ENCODE measurements at regions not wholly inside any gene's neighbourhood (a gene's known extent, or its start where the extent isn't known, plus 50 kb on each side); places are given as distances from the start of the nearest gene placed in this dataset.
"Not testable (repeated sequence)": the region's sequence is repeated elsewhere in the genome, so short reads cannot be mapped to it uniquely, and the experiment has no call there.

GRCh38 chr2:121853149-121853548, 97.7 kb downstream of the TSN start:
- TF ChIP-seq CTCF, POLR2A (IDR thresholded peaks at IDR 0.05): not testable (repeated sequence)

Data from Peyer's patch (tissue), 4 donors.